Left lung (tissue), 4 donors: ENCODE measurements at regions not wholly inside any gene's neighbourhood (a gene's known extent, or its start where the extent isn't known, plus 50 kb on each side); places are given as distances from the start of the nearest gene placed in this dataset.

Experiments
- ATAC-seq: fragments of 200-7000 bp; cut with Tn5 transposase; one replicate; pipeline ENCODE4 v1.9.1; 2020; ENCODE audit warnings: moderate library complexity
- DNase-seq, 4 donors: peaks; one replicate each; pipeline ENCODE4 v3.0.0-alpha.2; 2013 to 2020
- H3K27ac ChIP-seq, 2 donors: fragments of 200-600 bp; sonication (generic) in 1 of 2; one replicate each; pipeline versions ENCODE4 v1.5.0 to v1.8.0; 2020 to 2021
- H3K27me3 ChIP-seq, 2 donors: fragments of 200-600 bp; sonication (generic) in 1 of 2; one replicate each; pipeline versions ENCODE4 v1.5.0 to v1.8.0; 2020 to 2021
- H3K36me3 ChIP-seq, 2 donors: fragments of 200-600 bp; sonication (generic) in 1 of 2; one replicate each; pipeline versions ENCODE4 v1.5.0 to v1.8.0; 2020 to 2021
- H3K4me1 ChIP-seq, 2 donors: fragments of 200-600 bp; one replicate each; pipeline ENCODE4 v1.8.0; 2021
- H3K4me3 ChIP-seq, 2 donors: fragments of 200-600 bp; sonication (generic) in 1 of 2; one replicate each; pipeline versions ENCODE4 v1.5.0 to v1.8.0; 2020 to 2021; ENCODE audit warnings: mild to moderate bottlenecking in 1 of 2
- H3K9me3 ChIP-seq, 2 donors: fragments of 200-600 bp; sonication (generic) in 1 of 2; one replicate each; pipeline versions ENCODE4 v1.5.0 to v1.8.0; 2020 to 2021
- CTCF ChIP-seq, 2 donors: fragments of 200-600 bp; sonication (generic) in 1 of 2; IDR thresholded peaks; one replicate each; pipeline versions ENCODE4 v1.5.0 to v1.8.0; 2021; ENCODE audit warnings: antibody characterized with exemption in 2 of 2
- intact Hi-C, 2 donors: fragments of 100-400 bp; cut with DNase I; formaldehyde crosslinking; loops; one replicate each; pipeline versions ENCODE4 v1.11.2 to v1.14.2; 2022
- donor health status: DM: no; HTN: yes; CAD: no.
- donor health status: DM: no; HTN: no; CAD: no.

- no peak for ATAC-seq
- H3K4me3 ChIP-seq, result no peak overlapping the region
- H3K36me3 ChIP-seq, result no peaks in the 10 kb centered on the region
- intact Hi-C loops, result no loop called here
- TF ChIP-seq CTCF (IDR thresholded peaks at IDR 0.05), result no peak
- no peaks in the 10 kb centered on the region for H3K4me1 ChIP-seq
- H3K9me3 ChIP-seq, result no peaks in the 10 kb centered on the region
- no peak overlapping the region for H3K27ac ChIP-seq
- DNase-seq, result no peak
- no peaks in the 10 kb centered on the region for H3K27me3 ChIP-seq
Measured at GRCh38 chr18:50465211-50466153, 90.6 kb downstream of the SKA1 start.

DNA sequence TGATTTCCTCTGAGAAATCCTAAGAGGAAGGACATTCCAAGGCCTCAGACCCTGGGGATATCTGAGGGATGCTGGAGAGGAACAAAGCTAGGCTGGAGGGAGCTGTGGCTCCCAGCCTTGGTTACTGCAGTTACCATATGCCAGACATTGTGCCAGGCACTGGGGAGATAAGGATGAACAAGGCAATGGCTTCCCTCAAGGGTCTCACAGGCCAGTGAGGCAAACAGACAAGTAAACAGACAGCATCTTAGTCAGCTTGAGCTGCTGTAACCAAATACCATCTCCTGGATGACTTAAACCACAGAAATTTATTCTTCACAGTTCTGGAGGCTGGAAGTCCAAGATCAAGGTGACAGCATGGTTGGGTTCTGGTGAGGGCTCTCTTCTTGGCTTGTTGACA lies 91.8 kb downstream of the SKA1 start:
- Histone ChIP-seq H3K4me3 (no peak overlapping the region), H3K27me3 (no peaks in the 10 kb centered on the region), H3K27ac (no peak overlapping the region), H3K9me3 (no peaks in the 10 kb centered on the region), H3K4me1 (no peaks in the 10 kb centered on the region), H3K36me3 (no peaks in the 10 kb centered on the region)
- TF ChIP-seq CTCF (IDR thresholded peaks at IDR 0.05), result no peak
- ATAC-seq, result no peak
- intact Hi-C loops, result no loop called here
- no peak for DNase-seq

GRCh38 chr18:50468807-50469206 lies 91.1 kb upstream of the MAPK4 start:
- intact Hi-C loops, result no loop called here
- no peak for TF ChIP-seq CTCF (IDR thresholded peaks at IDR 0.05)

GRCh38 chr18:50469380-50469781 lies 90.5 kb upstream of the MAPK4 start:
- intact Hi-C loops, result no loop called here
- peaks cover 0 to 7% of the 10 kb centered on the region in 2 donors for H3K27me3 ChIP-seq
- H3K4me3 ChIP-seq, result no peak overlapping the region
- H3K27ac ChIP-seq, result no peak overlapping the region
- TF ChIP-seq CTCF (IDR thresholded peaks at IDR 0.05), result no peak
- ATAC-seq (no peak), DNase-seq (no peak)
- no peaks in the 10 kb centered on the region for H3K36me3 ChIP-seq
- H3K9me3 ChIP-seq, result no peaks in the 10 kb centered on the region
- no peaks in the 10 kb centered on the region for H3K4me1 ChIP-seq

More at GRCh38 chr18:50468807-50469206, 91.1 kb upstream of the MAPK4 start:
- Histone ChIP-seq H3K4me1 (no peaks in the 10 kb centered on the region), H3K27ac (no peak overlapping the region), H3K9me3 (no peaks in the 10 kb centered on the region), H3K27me3 (peaks cover 0 to 1% of the 10 kb centered on the region in 2 donors), H3K4me3 (no peak overlapping the region), H3K36me3 (no peaks in the 10 kb centered on the region)
- ATAC-seq (no peak), DNase-seq (no peak)

DNA sequence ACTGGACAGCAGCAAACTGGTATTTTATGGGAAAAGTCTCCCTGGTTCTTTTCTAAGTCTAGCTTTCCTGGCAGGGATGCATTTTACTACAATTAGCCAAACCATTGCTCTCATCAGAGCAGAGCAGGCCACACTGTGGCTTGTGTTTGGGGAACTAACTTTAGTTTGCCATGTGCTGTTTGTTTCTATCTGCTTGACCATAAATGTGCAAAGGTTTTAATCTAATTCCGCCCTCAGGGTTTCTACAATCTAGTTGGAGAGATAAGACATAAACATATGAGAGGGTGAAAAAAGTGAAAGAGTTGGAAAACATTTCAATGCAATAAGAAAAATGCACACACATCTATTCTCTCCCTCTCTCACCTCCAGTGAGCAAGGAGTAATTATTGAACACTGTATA lies 86.9 kb upstream of the MAPK4 start:
- Histone ChIP-seq H3K4me1 (no peaks in the 10 kb centered on the region), H3K36me3 (no peaks in the 10 kb centered on the region), H3K4me3 (no peak overlapping the region), H3K9me3 (no peaks in the 10 kb centered on the region), H3K27ac (no peak overlapping the region), H3K27me3 (peaks cover 0 to 12% of the 10 kb centered on the region in 2 donors)
- no peak for DNase-seq
- intact Hi-C loops, result no loop called here
- no peak for ATAC-seq
- no peak for TF ChIP-seq CTCF (IDR thresholded peaks at IDR 0.05)
